ENCODE measurements at regions not wholly inside any gene's neighbourhood (a gene's known extent, or its start where the extent isn't known, plus 50 kb on each side); places are given as distances from the start of the nearest gene placed in this dataset.

DNA sequence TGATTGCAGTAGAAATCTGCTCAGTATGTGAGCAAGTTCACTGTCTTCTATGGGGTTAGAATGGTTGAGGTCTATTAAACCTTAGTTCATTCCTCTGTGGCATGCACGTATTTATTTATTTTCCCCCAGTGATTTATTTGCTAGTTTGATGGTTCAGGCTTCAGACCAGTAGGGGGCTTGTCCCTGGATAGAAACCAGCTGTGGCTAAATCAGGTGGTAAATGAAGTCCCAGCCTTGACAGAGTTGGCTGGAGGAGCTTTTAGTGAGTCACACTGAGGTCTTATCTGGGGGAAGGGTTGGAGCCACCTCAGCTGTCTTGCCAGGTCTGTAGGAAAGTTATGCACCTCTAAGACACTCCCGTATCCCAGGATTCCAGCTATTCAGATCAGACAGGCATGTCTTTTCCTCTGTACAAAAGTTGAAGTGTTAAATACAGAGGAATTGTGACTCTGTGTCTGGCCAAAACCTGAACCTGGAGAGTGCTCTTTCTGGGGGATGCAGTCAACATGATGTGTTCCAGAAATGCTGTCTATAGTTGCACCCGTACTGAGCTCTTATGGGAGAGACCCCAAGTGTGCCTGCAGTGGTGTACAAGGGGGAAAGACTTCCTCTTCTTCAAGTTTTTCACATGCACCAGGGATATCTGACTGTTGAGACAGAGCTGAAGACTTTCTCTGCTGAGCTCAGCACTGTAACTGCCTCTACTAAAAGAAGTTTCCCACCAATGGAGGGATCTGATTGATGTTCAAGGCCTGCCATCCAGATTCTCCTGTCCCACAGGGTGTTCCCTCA is 1322.1 kb downstream of the TMEM121 start:
- Histone ChIP-seq H3F3A (replicated peaks; ENCODE audit: low read depth) (no peaks in the 10 kb centered on the region), H3K4me1 (ENCODE audit: insufficient read depth) (no peaks in the 10 kb centered on the region), H3K79me2 (replicated peaks; ENCODE audit: insufficient read depth) (no peaks in the 10 kb centered on the region), H4K20me1 (replicated peaks; ENCODE audit: insufficient read depth) (no peaks in the 10 kb centered on the region), H3K4me3 (no peak overlapping the region), H3K4me2 (no peak overlapping the region), H3K27me3 (ENCODE audit: insufficient read depth) (no peaks in the 10 kb centered on the region), H2AFZ (no peak overlapping the region), H3K9me2 (ENCODE audit: insufficient read depth) (no peaks in the 10 kb centered on the region), H3K36me3 (ENCODE audit: insufficient read depth) (peaks cover 12% of the 10 kb centered on the region), H3K27ac (ENCODE audit: low read depth) (no peak overlapping the region)
- Mint-ChIP-seq H3K27ac (no peak overlapping the region), H3K4me1 (no peaks in the 10 kb centered on the region), H3K4me3 (no peak overlapping the region), H3K9me3 (peaks cover 98% of the 10 kb centered on the region), H3K36me3 (ENCODE audit: low read depth) (peaks cover 41% of the 10 kb centered on the region), H3K27me3 (ENCODE audit: insufficient read depth, low read depth, poor library complexity) (no peaks in the 10 kb centered on the region)
- ATAC-seq (no peak), DNase-seq (ENCODE audit: low spot score) (no peak)
- TF ChIP-seq POLR2AphosphoS5 (IDR thresholded peaks at IDR 0.05; ENCODE audit: low read depth) (no peak), STAT1 (IDR thresholded peaks at IDR 0.05; ENCODE audit: unreplicated experiment) (no peak), ZNF114 (CRISPR knock-in tag; IDR thresholded peaks at IDR 0.05) (no peak), EZH2 (IDR thresholded peaks at IDR 0.05; ENCODE audit: low read depth, unreplicated experiment) (no peak), ZNF331 (CRISPR knock-in tag; IDR thresholded peaks at IDR 0.05; ENCODE audit: low read depth) (no peak)

GRCh38 chr14:106850913-106851825 is 1324.8 kb downstream of the TMEM121 start:
- DNase-seq (ENCODE audit: low spot score) (no peak), ATAC-seq (no peak)
- no peak overlapping the region for H3K4me2 ChIP-seq
- no peak for TF ChIP-seq JUNB (IDR thresholded peaks at IDR 0.05; ENCODE audit: unreplicated experiment)
- no peak for TF ChIP-seq CTCF (conservative IDR thresholded peaks at IDR 0.05; ENCODE audit: low read depth in 2 of 2)
- no peak for TF ChIP-seq EZH2phosphoT487 (IDR thresholded peaks at IDR 0.05; ENCODE audit: unreplicated experiment)
- H3F3A ChIP-seq (replicated peaks; ENCODE audit: low read depth) = no peaks in the 10 kb centered on the region
- Mint-ChIP-seq H3K27ac (no peak overlapping the region), H3K4me3 (no peak overlapping the region), H3K27me3 (ENCODE audit: insufficient read depth, low read depth, poor library complexity) (no peaks in the 10 kb centered on the region), H3K36me3 (ENCODE audit: low read depth) (peaks cover 39% of the 10 kb centered on the region), H3K9me3 (peaks cover 96% of the 10 kb centered on the region), H3K4me1 (no peaks in the 10 kb centered on the region)
- H3K36me3 ChIP-seq (ENCODE audit: insufficient read depth) = peaks cover 16% of the 10 kb centered on the region
- no peaks in the 10 kb centered on the region for H4K20me1 ChIP-seq (replicated peaks; ENCODE audit: insufficient read depth)
- H3K79me2 ChIP-seq (replicated peaks; ENCODE audit: insufficient read depth) = no peaks in the 10 kb centered on the region
- H3K4me1 ChIP-seq (ENCODE audit: insufficient read depth) = no peaks in the 10 kb centered on the region
- no peaks in the 10 kb centered on the region for H3K27me3 ChIP-seq (ENCODE audit: insufficient read depth)
- no peaks in the 10 kb centered on the region for H3K9me2 ChIP-seq (ENCODE audit: insufficient read depth)
- no peak overlapping the region for H3K4me3 ChIP-seq
- H2AFZ ChIP-seq = no peak overlapping the region
- no peak overlapping the region for H3K27ac ChIP-seq (ENCODE audit: low read depth)
